GM19455 (cell line): ENCODE measurements at regions not wholly inside any gene's neighbourhood (a gene's known extent, or its start where the extent isn't known, plus 50 kb on each side); places are given as distances from the start of the nearest gene placed in this dataset.
"Not testable (repeated sequence)": the region's sequence is repeated elsewhere in the genome, so short reads cannot be mapped to it uniquely, and the experiment has no call there.

Source experiments
- ATAC-seq: cut with Tn5 transposase; IDR thresholded peaks from one replicate; pipeline ENCODE4 v1.9.1; 2021; ENCODE audit not compliant: unreplicated experiment

GRCh38 chr1:178639326-178639725 is 85.7 kb upstream of the RALGPS2 start:
- ATAC-seq: no peak

- ATAC-seq: no peak
Observed at GRCh38 chr1:178642282-178642681, 82.8 kb upstream of the RALGPS2 start.

- ATAC-seq: no peak
Observed at GRCh38 chr1:178643349-178643748, 81.7 kb upstream of the RALGPS2 start.

- no peak for ATAC-seq
Observed at GRCh38 chr1:178643831-178644230, 81.2 kb upstream of the RALGPS2 start.

- ATAC-seq: no peak
Observed at GRCh38 chr1:178644308-178645120, 80.5 kb upstream of the RALGPS2 start.

- no peak for ATAC-seq
Observed at GRCh38 chr1:178645157-178645807, 79.8 kb upstream of the RALGPS2 start.

GRCh38 chr1:178645808-178646200 is 79.2 kb upstream of the RALGPS2 start:
- no peak for ATAC-seq

GRCh38 chr1:178646821-178647220 is 78.2 kb upstream of the RALGPS2 start:
- ATAC-seq: no peak

- no peak for ATAC-seq
Observed at GRCh38 chr1:178648151-178648550, 76.9 kb upstream of the RALGPS2 start.

GRCh38 chr1:178649582-178650350 is 75.3 kb upstream of the RALGPS2 start:
- ATAC-seq: no peak

GRCh38 chr1:178650934-178651511 is 74.0 kb upstream of the RALGPS2 start:
- ATAC-seq: no peak

- no peak for ATAC-seq
Observed at GRCh38 chr1:178651742-178652141, 73.3 kb upstream of the RALGPS2 start.

GRCh38 chr1:178652506-178653490 is 72.2 kb upstream of the RALGPS2 start:
- no peak for ATAC-seq

GRCh38 chr1:178659789-178660208 is 65.2 kb upstream of the RALGPS2 start:
- peak; percentile 66 for ATAC-seq

GRCh38 chr1:178660461-178660860 is 64.6 kb upstream of the RALGPS2 start:
- no peak for ATAC-seq

GRCh38 chr1:178664278-178664677 is 60.8 kb upstream of the RALGPS2 start:
- ATAC-seq: peak; percentile 67

GRCh38 chr1:178665579-178665978 is 59.5 kb upstream of the RALGPS2 start:
- no peak for ATAC-seq

GRCh38 chr1:178666891-178667290 is 58.2 kb upstream of the RALGPS2 start:
- ATAC-seq: not testable (repeated sequence)

- ATAC-seq: no peak
Observed at GRCh38 chr1:178672434-178672833, 52.6 kb upstream of the RALGPS2 start.

- not testable (repeated sequence) for ATAC-seq
Observed at GRCh38 chr1:178674559-178674958, 50.5 kb upstream of the RALGPS2 start.
